GM18502 (cell line): ENCODE measurements at regions not wholly inside any gene's neighbourhood (a gene's known extent, or its start where the extent isn't known, plus 50 kb on each side); places are given as distances from the start of the nearest gene placed in this dataset.

Experiments used
- ATAC-seq: cut with Tn5 transposase; IDR thresholded peaks from one replicate; pipeline ENCODE4 v1.9.1; 2021; ENCODE audit warnings: mild to moderate bottlenecking; ENCODE audit not compliant: unreplicated experiment, poor library complexity

- ATAC-seq = no peak
Measured at GRCh38 chr2:147110317-147110716, 734.5 kb upstream of the ACVR2A start.

- no peak for ATAC-seq
Measured at GRCh38 chr2:147109291-147109690, 735.5 kb upstream of the ACVR2A start.

GRCh38 chr2:147108548-147108947, 736.3 kb upstream of the ACVR2A start:
- ATAC-seq = no peak

GRCh38 chr2:147101941-147102790, 742.7 kb upstream of the ACVR2A start:
- ATAC-seq = no peak

GRCh38 chr2:147100406-147101035, 744.3 kb upstream of the ACVR2A start:
- ATAC-seq = no peak

GRCh38 chr2:147099845-147100244, 745.0 kb upstream of the ACVR2A start:
- no peak for ATAC-seq

- no peak for ATAC-seq
Measured at GRCh38 chr2:147098940-147099339, 745.9 kb upstream of the ACVR2A start.

GRCh38 chr2:147097747-147098146, 747.1 kb upstream of the ACVR2A start:
- ATAC-seq = no peak

GRCh38 chr2:147096671-147097070, 748.2 kb upstream of the ACVR2A start:
- no peak for ATAC-seq

GRCh38 chr2:147095376-147095775, 749.5 kb upstream of the ACVR2A start:
- ATAC-seq = no peak

- no peak for ATAC-seq
Measured at GRCh38 chr2:147094077-147094476, 750.8 kb upstream of the ACVR2A start.

- ATAC-seq = no peak
Measured at GRCh38 chr2:147092266-147092665, 752.6 kb upstream of the ACVR2A start.

- no peak for ATAC-seq
Measured at GRCh38 chr2:147091448-147091847, 753.4 kb upstream of the ACVR2A start.

GRCh38 chr2:147088871-147089270, 756.0 kb upstream of the ACVR2A start:
- ATAC-seq = no peak

- ATAC-seq = no peak
Measured at GRCh38 chr2:147086715-147087114, 758.1 kb upstream of the ACVR2A start.

- ATAC-seq = no peak
Measured at GRCh38 chr2:147083664-147084063, 761.2 kb upstream of the ACVR2A start.

GRCh38 chr2:147082850-147083522, 761.8 kb upstream of the ACVR2A start:
- ATAC-seq = peak; percentile 90

GRCh38 chr2:147081831-147082230, 763.0 kb upstream of the ACVR2A start:
- ATAC-seq = no peak

GRCh38 chr2:147076634-147077033, 768.2 kb upstream of the ACVR2A start:
- ATAC-seq = no peak

GRCh38 chr2:147068071-147068470, 776.8 kb upstream of the ACVR2A start:
- ATAC-seq = no peak

- no peak for ATAC-seq
Measured at GRCh38 chr2:147067136-147067535, 777.7 kb upstream of the ACVR2A start.
